Myocyte (in vitro differentiated cells): ENCODE measurements at regions not wholly inside any gene's neighbourhood (a gene's known extent, or its start where the extent isn't known, plus 50 kb on each side); places are given as distances from the start of the nearest gene placed in this dataset.
A peak's percentile ranks its signal among the peaks of the same experiment; 100 is the strongest.
"Not testable (repeated sequence)": the region's sequence is repeated elsewhere in the genome, so short reads cannot be mapped to it uniquely, and the experiment has no call there.

ENCODE experiments used
- DNase-seq: peaks from one replicate; pipeline ENCODE4 v3.0.0-alpha.2; 2012; ENCODE audit warnings: low read depth

GRCh38 chr6:105675715-105676397 is 273.0 kb upstream of the PREP start:
- peak; percentile 92 for DNase-seq

GRCh38 chr6:105672856-105673538 is 270.1 kb upstream of the PREP start:
- not testable (repeated sequence) for DNase-seq

GRCh38 chr6:105669232-105669631 is 266.4 kb upstream of the PREP start:
- DNase-seq, result no peak

GRCh38 chr6:105667056-105667455 is 264.2 kb upstream of the PREP start:
- DNase-seq, result peak; percentile 95

GRCh38 chr6:105664931-105665330 is 262.0 kb upstream of the PREP start:
- DNase-seq, result no peak

GRCh38 chr6:105651969-105652368 is 249.1 kb upstream of the PREP start:
- no peak for DNase-seq

- DNase-seq, result no peak
Measured at GRCh38 chr6:105650347-105650746, 247.5 kb upstream of the PREP start.

- DNase-seq, result no peak
Measured at GRCh38 chr6:105649192-105649591, 246.3 kb upstream of the PREP start.

GRCh38 chr6:105648276-105648675 is 245.4 kb upstream of the PREP start:
- no peak for DNase-seq

GRCh38 chr6:105646391-105646867 is 243.5 kb upstream of the PREP start:
- DNase-seq, result no peak

- DNase-seq, result no peak
Measured at GRCh38 chr6:105645958-105646357, 243.1 kb upstream of the PREP start.

GRCh38 chr6:105645156-105645555 is 242.3 kb upstream of the PREP start:
- DNase-seq, result no peak

- no peak for DNase-seq
Measured at GRCh38 chr6:105644691-105645090, 241.8 kb upstream of the PREP start.

GRCh38 chr6:105644073-105644489 is 241.2 kb upstream of the PREP start:
- no peak for DNase-seq

- DNase-seq, result no peak
Measured at GRCh38 chr6:105642708-105643107, 239.8 kb upstream of the PREP start.

- DNase-seq, result no peak
Measured at GRCh38 chr6:105641504-105641903, 238.6 kb upstream of the PREP start.

GRCh38 chr6:105639124-105639523 is 236.2 kb upstream of the PREP start:
- DNase-seq, result no peak

- no peak for DNase-seq
Measured at GRCh38 chr6:105633814-105634213, 230.9 kb upstream of the PREP start.

GRCh38 chr6:105628156-105628860 is 225.4 kb upstream of the PREP start:
- DNase-seq, result no peak

- no peak for DNase-seq
Measured at GRCh38 chr6:105626295-105627158, 223.6 kb upstream of the PREP start.

- no peak for DNase-seq
Measured at GRCh38 chr6:105624021-105624420, 221.1 kb upstream of the PREP start.
